PC-3 (cell line): ENCODE measurements at regions not wholly inside any gene's neighbourhood (a gene's known extent, or its start where the extent isn't known, plus 50 kb on each side); places are given as distances from the start of the nearest gene placed in this dataset.
A peak's percentile ranks its signal among the peaks of the same experiment; 100 is the strongest.

Source experiments
- ATAC-seq: fragments of 200-7000 bp; cut with Tn5 transposase; 2 replicates; pipeline ENCODE4 v1.9.1; 2020; ENCODE audit warnings: mild to moderate bottlenecking, moderate library complexity
- BruUV-seq: library from RNA; stranded (reverse); fragments of 400-500 nt; replicated peaks from 2 replicates; lab custom pipeline; 2021; lab: Mats Ljungman, UMichigan
- CTCF ChIA-PET: fragments of 300-600 bp; sonication (Branson Sonifier 250); formaldehyde crosslinking; loops from one replicate; lab custom pipeline; 2022; ENCODE audit warnings: antibody characterized with exemption; lab: Charles Lee
- POLR2A ChIA-PET: fragments of 300-600 bp; sonication (Branson Sonifier 250); formaldehyde crosslinking; loops from one replicate; lab custom pipeline; 2022; ENCODE audit warnings: antibody characterized with exemption; ENCODE audit not compliant: unreplicated experiment; lab: Charles Lee
- DNase-seq: peaks from one replicate; pipeline ENCODE4 v3.0.0-alpha.2; 2015
- H2AFZ ChIP-seq: fragments of 300-600 bp; sonication (generic); 2 replicates; pipeline ENCODE4 v1.6.0; 2016; ENCODE audit warnings: antibody characterized with exemption, low read length
- H3F3A ChIP-seq: fragments of 300-600 bp; sonication (generic); one replicate; pipeline ENCODE4 v1.6.0; 2017; ENCODE audit warnings: antibody characterized with exemption, low read length, control low read depth, mild to moderate bottlenecking; ENCODE audit not compliant: unreplicated experiment
- H3K27ac ChIP-seq: fragments of 300-600 bp; sonication (generic); 2 replicates; pipeline ENCODE4 v1.5.1; 2016; ENCODE audit warnings: mild to moderate bottlenecking, low read length
- H3K27me3 ChIP-seq: fragments of 300-600 bp; sonication (generic); 2 replicates; pipeline ENCODE4 v1.6.1; 2016; ENCODE audit warnings: low read length, mixed read lengths
- H3K36me3 ChIP-seq: fragments of 300-600 bp; sonication (generic); 2 replicates; pipeline ENCODE4 v1.6.1; 2016; ENCODE audit warnings: low read depth, mixed run types, low read length, mixed read lengths
- H3K4me1 ChIP-seq: fragments of 300-600 bp; sonication (generic); 2 replicates; pipeline ENCODE4 v1.5.1; 2016; ENCODE audit warnings: low read length; ENCODE audit not compliant: insufficient read depth
- H3K4me2 ChIP-seq: fragments of 300-600 bp; sonication (generic); 2 replicates; pipeline ENCODE4 v1.6.0; 2016; ENCODE audit warnings: low read length
- H3K4me3 ChIP-seq: fragments of 300-600 bp; sonication (generic); 2 replicates; pipeline ENCODE4 v1.5.1; 2016; ENCODE audit warnings: mild to moderate bottlenecking, low read length, mixed read lengths
- H3K79me2 ChIP-seq: fragments of 300-600 bp; sonication (generic); 2 replicates; pipeline ENCODE4 v1.6.1; 2017; ENCODE audit warnings: low read length, mixed read lengths
- H3K9ac ChIP-seq: fragments of 300-600 bp; sonication (generic); 2 replicates; pipeline ENCODE4 v1.6.0; 2016; ENCODE audit warnings: mild to moderate bottlenecking, low read length
- H3K9me2 ChIP-seq: fragments of 300-600 bp; sonication (generic); replicated peaks from 2 replicates; pipeline ENCODE4 v1.6.1; 2016; ENCODE audit warnings: mixed run types, low read length, mixed read lengths
- H3K9me3 ChIP-seq: fragments of 300-600 bp; sonication (generic); 2 replicates; pipeline ENCODE4 v1.6.1; 2016; ENCODE audit warnings: low read length, mixed read lengths
- H4K20me1 ChIP-seq: fragments of 300-600 bp; sonication (generic); 2 replicates; pipeline ENCODE4 v1.6.1; 2016; ENCODE audit warnings: low read length, mixed read lengths
- EZH2 ChIP-seq: fragments of 300-600 bp; sonication (generic); IDR thresholded peaks from one replicate; pipeline ENCODE4 v1.6.1; 2017; ENCODE audit warnings: antibody characterized with exemption, mild to moderate bottlenecking, low read length; ENCODE audit not compliant: unreplicated experiment
- EZH2phosphoT487 ChIP-seq: fragments of 300-600 bp; sonication (generic); IDR thresholded peaks from 2 replicates; pipeline ENCODE4 v1.6.1; 2018; ENCODE audit warnings: mild to moderate bottlenecking, antibody characterized with exemption, low read length, borderline replicate concordance
- intact Hi-C: fragments of 100-400 bp; cut with micrococcal nuclease; formaldehyde crosslinking; loops from 2 replicates; pipeline ENCODE4 v1.9.0; 2023
- TF ChIP-seq, protein P1 (sequence below): fragments of 300-600 bp; sonication (generic); conservative IDR thresholded peaks from 2 replicates; pipeline ENCODE4 v1.5.1; 2017; ENCODE audit warnings: antibody characterized with exemption, low read depth, mild to moderate bottlenecking, low read length

GRCh38 chr15:62741106-62741505 lies 301.4 kb upstream of the TPM1 start:
- POLR2A ChIA-PET, result no interaction called here
- Histone ChIP-seq H4K20me1 (no peaks in the 10 kb centered on the region), H3K27me3 (no peaks in the 10 kb centered on the region), H3K79me2 (no peaks in the 10 kb centered on the region), H3F3A (peaks cover 5% of the 10 kb centered on the region), H2AFZ (no peak overlapping the region), H3K27ac (no peak overlapping the region), H3K4me2 (no peak overlapping the region), H3K9me3 (no peaks in the 10 kb centered on the region), H3K4me3 (no peak overlapping the region), H3K9ac (no peak overlapping the region), H3K4me1 (peaks cover 45% of the 10 kb centered on the region), H3K36me3 (no peaks in the 10 kb centered on the region), H3K9me2 (no peaks in the 10 kb centered on the region)
- CTCF ChIA-PET, result interaction anchor here (0.6 kb wide), 1 partner anchor 338 kb away, joined by 3 read pairs; no protein-coding TSS in a partner anchor
- ATAC-seq, result no peak
- TF ChIP-seq EZH2, result no peak
- no peak for TF ChIP-seq EZH2phosphoT487
- TF ChIP-seq, protein P1, sequence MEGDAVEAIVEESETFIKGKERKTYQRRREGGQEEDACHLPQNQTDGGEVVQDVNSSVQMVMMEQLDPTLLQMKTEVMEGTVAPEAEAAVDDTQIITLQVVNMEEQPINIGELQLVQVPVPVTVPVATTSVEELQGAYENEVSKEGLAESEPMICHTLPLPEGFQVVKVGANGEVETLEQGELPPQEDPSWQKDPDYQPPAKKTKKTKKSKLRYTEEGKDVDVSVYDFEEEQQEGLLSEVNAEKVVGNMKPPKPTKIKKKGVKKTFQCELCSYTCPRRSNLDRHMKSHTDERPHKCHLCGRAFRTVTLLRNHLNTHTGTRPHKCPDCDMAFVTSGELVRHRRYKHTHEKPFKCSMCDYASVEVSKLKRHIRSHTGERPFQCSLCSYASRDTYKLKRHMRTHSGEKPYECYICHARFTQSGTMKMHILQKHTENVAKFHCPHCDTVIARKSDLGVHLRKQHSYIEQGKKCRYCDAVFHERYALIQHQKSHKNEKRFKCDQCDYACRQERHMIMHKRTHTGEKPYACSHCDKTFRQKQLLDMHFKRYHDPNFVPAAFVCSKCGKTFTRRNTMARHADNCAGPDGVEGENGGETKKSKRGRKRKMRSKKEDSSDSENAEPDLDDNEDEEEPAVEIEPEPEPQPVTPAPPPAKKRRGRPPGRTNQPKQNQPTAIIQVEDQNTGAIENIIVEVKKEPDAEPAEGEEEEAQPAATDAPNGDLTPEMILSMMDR, result no peak
- intact Hi-C loops, result loop anchor here (10.0 kb wide), 1 partner anchor 176 kb away; no protein-coding TSS in a partner anchor
- no peak for DNase-seq
- no TSS peak for BruUV-seq

GRCh38 chr15:62742409-62743171 lies 300.0 kb upstream of the TPM1 start:
- peaks cover 45% of the 10 kb centered on the region for H3K4me1 ChIP-seq
- peak; percentile 63 for DNase-seq
- POLR2A ChIA-PET, result interaction anchor here (0.6 kb wide), 1 partner anchor 396 kb away, joined by 3 read pairs; no protein-coding TSS in a partner anchor
- no peaks in the 10 kb centered on the region for H3K79me2 ChIP-seq
- H3K27me3 ChIP-seq, result no peaks in the 10 kb centered on the region
- peak overlapping the region; percentile 51 for H2AFZ ChIP-seq
- H3K9ac ChIP-seq, result no peak overlapping the region
- peak overlapping the region; percentile 60 for H3K4me2 ChIP-seq
- peaks cover 5% of the 10 kb centered on the region for H3F3A ChIP-seq
- H3K27ac ChIP-seq, result no peak overlapping the region; the same call in 1 of the 2 replicates
- H3K9me2 ChIP-seq, result no peaks in the 10 kb centered on the region
- no TSS peak for BruUV-seq
- H3K36me3 ChIP-seq, result no peaks in the 10 kb centered on the region
- no peak; the same call in 1 of the 2 replicates for ATAC-seq
- CTCF ChIA-PET, result interaction anchor here (0.5 to 0.9 kb wide), 14 partner anchors 10 to 1266 kb away, joined by 3 to 9 read pairs (median 3); no protein-coding TSS in a partner anchor
- peak overlapping the region; percentile 20; the same call in 1 of the 2 replicates for H3K4me3 ChIP-seq
- intact Hi-C loops, result loop anchor here (10.0 kb wide), 1 partner anchor 178 kb away; no protein-coding TSS in a partner anchor
- H4K20me1 ChIP-seq, result no peaks in the 10 kb centered on the region
- H3K9me3 ChIP-seq, result no peaks in the 10 kb centered on the region
- TF ChIP-seq, protein P1, result peak; percentile 82
- TF ChIP-seq EZH2phosphoT487 (no peak), EZH2 (no peak)
